SH-SY5Y (cell line): ENCODE measurements at regions not wholly inside any gene's neighbourhood (a gene's known extent, or its start where the extent isn't known, plus 50 kb on each side); places are given as distances from the start of the nearest gene placed in this dataset.

Experiments
- GATA2 ChIP-seq: IDR thresholded peaks from 2 replicates; pipeline ENCODE4 v1.6.1; 2011; ENCODE audit warnings: mild to moderate bottlenecking, low read depth, low read length
- GATA3 ChIP-seq: IDR thresholded peaks from 2 replicates; pipeline ENCODE4 v1.6.1; 2011; ENCODE audit warnings: low read depth, mild to moderate bottlenecking, low read length, moderate library complexity

DNA sequence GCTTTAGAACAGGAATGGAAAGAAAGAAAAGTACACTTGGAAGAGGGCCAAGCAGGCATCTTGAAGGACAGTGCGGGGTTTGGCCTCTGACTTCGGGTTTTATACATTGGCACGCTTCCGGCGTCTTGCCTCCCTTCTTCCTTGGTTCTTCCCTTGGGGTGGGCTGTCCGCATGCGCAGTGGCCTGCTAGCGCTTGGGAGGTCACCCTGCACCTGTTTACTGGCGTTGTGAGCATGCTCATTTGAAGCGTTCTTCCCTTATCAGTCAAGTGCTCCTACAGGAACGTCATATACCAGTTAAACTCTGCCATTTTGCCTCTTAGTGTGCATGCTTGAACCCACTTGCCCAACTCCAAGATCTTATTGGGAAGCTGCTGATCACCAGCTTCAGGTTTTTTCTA, 230.0 kb downstream of the TTLL2 start:
- no peak for TF ChIP-seq GATA2
- no peak for TF ChIP-seq GATA3
